ENCODE measurements at regions not wholly inside any gene's neighbourhood (a gene's known extent, or its start where the extent isn't known, plus 50 kb on each side); places are given as distances from the start of the nearest gene placed in this dataset.
"Not testable (repeated sequence)": the region's sequence is repeated elsewhere in the genome, so short reads cannot be mapped to it uniquely, and the experiment has no call there.

- H3K9ac ChIP-seq (ENCODE audit: low read depth, low read length) = no peak overlapping the region
These were observed 193.3 kb upstream of the KCND2 start for GRCh38 chr7:120079704-120080103.

GRCh38 chr7:120086468-120086867 lies 186.5 kb upstream of the KCND2 start:
- H3K9ac ChIP-seq (ENCODE audit: low read depth, low read length); H3K4me3 ChIP-seq (ENCODE audit: low read depth, low read length); H3K9me3 ChIP-seq (ENCODE audit: control insufficient read depth, insufficient read depth, low read length); H3K36me3 ChIP-seq (ENCODE audit: control insufficient read depth, insufficient read depth, low read length); H3K4me1 ChIP-seq (ENCODE audit: control insufficient read depth, insufficient read depth, low read length); H3K27me3 ChIP-seq (ENCODE audit: control insufficient read depth, insufficient read depth, low read length): not testable (repeated sequence)

More at GRCh38 chr7:120079704-120080103, 193.3 kb upstream of the KCND2 start:
- H3K9me3 ChIP-seq (ENCODE audit: control insufficient read depth, insufficient read depth, low read length) = no peaks in the 10 kb centered on the region
- no peaks in the 10 kb centered on the region for H3K27me3 ChIP-seq (ENCODE audit: control insufficient read depth, insufficient read depth, low read length)
- H3K4me3 ChIP-seq (ENCODE audit: low read depth, low read length) = no peak overlapping the region
- H3K4me1 ChIP-seq (ENCODE audit: control insufficient read depth, insufficient read depth, low read length) = no peaks in the 10 kb centered on the region
- no peaks in the 10 kb centered on the region for H3K36me3 ChIP-seq (ENCODE audit: control insufficient read depth, insufficient read depth, low read length)

- no peak overlapping the region for H3K9ac ChIP-seq (ENCODE audit: low read depth, low read length)
- no peaks in the 10 kb centered on the region for H3K27me3 ChIP-seq (ENCODE audit: control insufficient read depth, insufficient read depth, low read length)
- no peaks in the 10 kb centered on the region for H3K9me3 ChIP-seq (ENCODE audit: control insufficient read depth, insufficient read depth, low read length)
- no peaks in the 10 kb centered on the region for H3K4me1 ChIP-seq (ENCODE audit: control insufficient read depth, insufficient read depth, low read length)
- H3K4me3 ChIP-seq (ENCODE audit: low read depth, low read length) = no peak overlapping the region
- H3K36me3 ChIP-seq (ENCODE audit: control insufficient read depth, insufficient read depth, low read length) = no peaks in the 10 kb centered on the region
These were observed 183.0 kb upstream of the KCND2 start for GRCh38 chr7:120089968-120090367.

- Histone ChIP-seq H3K9ac (ENCODE audit: low read depth, low read length) (no peak overlapping the region), H3K9me3 (ENCODE audit: control insufficient read depth, insufficient read depth, low read length) (no peaks in the 10 kb centered on the region), H3K4me3 (ENCODE audit: low read depth, low read length) (no peak overlapping the region), H3K4me1 (ENCODE audit: control insufficient read depth, insufficient read depth, low read length) (no peaks in the 10 kb centered on the region), H3K27me3 (ENCODE audit: control insufficient read depth, insufficient read depth, low read length) (no peaks in the 10 kb centered on the region), H3K36me3 (ENCODE audit: control insufficient read depth, insufficient read depth, low read length) (no peaks in the 10 kb centered on the region)
These were observed 181.2 kb upstream of the KCND2 start for GRCh38 chr7:120091807-120092206.

GRCh38 chr7:120097020-120097419 lies 176.0 kb upstream of the KCND2 start:
- Histone ChIP-seq H3K4me3 (ENCODE audit: low read depth, low read length) (no peak overlapping the region), H3K27me3 (ENCODE audit: control insufficient read depth, insufficient read depth, low read length) (no peaks in the 10 kb centered on the region), H3K9ac (ENCODE audit: low read depth, low read length) (no peak overlapping the region), H3K4me1 (ENCODE audit: control insufficient read depth, insufficient read depth, low read length) (no peaks in the 10 kb centered on the region), H3K9me3 (ENCODE audit: control insufficient read depth, insufficient read depth, low read length) (no peaks in the 10 kb centered on the region), H3K36me3 (ENCODE audit: control insufficient read depth, insufficient read depth, low read length) (no peaks in the 10 kb centered on the region)

- Histone ChIP-seq H3K4me3 (ENCODE audit: low read depth, low read length) (no peak overlapping the region), H3K27me3 (ENCODE audit: control insufficient read depth, insufficient read depth, low read length) (no peaks in the 10 kb centered on the region), H3K4me1 (ENCODE audit: control insufficient read depth, insufficient read depth, low read length) (no peaks in the 10 kb centered on the region), H3K9ac (ENCODE audit: low read depth, low read length) (no peak overlapping the region), H3K9me3 (ENCODE audit: control insufficient read depth, insufficient read depth, low read length) (no peaks in the 10 kb centered on the region), H3K36me3 (ENCODE audit: control insufficient read depth, insufficient read depth, low read length) (no peaks in the 10 kb centered on the region)
These were observed 175.2 kb upstream of the KCND2 start for GRCh38 chr7:120097774-120098173.

GRCh38 chr7:120108376-120108775 lies 164.6 kb upstream of the KCND2 start:
- Histone ChIP-seq H3K9ac (ENCODE audit: low read depth, low read length) (no peak overlapping the region), H3K36me3 (ENCODE audit: control insufficient read depth, insufficient read depth, low read length) (no peaks in the 10 kb centered on the region), H3K4me3 (ENCODE audit: low read depth, low read length) (no peak overlapping the region), H3K4me1 (ENCODE audit: control insufficient read depth, insufficient read depth, low read length) (no peaks in the 10 kb centered on the region), H3K9me3 (ENCODE audit: control insufficient read depth, insufficient read depth, low read length) (peaks cover 3% of the 10 kb centered on the region), H3K27me3 (ENCODE audit: control insufficient read depth, insufficient read depth, low read length) (no peaks in the 10 kb centered on the region)

- Histone ChIP-seq H3K36me3 (ENCODE audit: control insufficient read depth, insufficient read depth, low read length) (no peaks in the 10 kb centered on the region), H3K27me3 (ENCODE audit: control insufficient read depth, insufficient read depth, low read length) (no peaks in the 10 kb centered on the region), H3K9ac (ENCODE audit: low read depth, low read length) (no peak overlapping the region)
These were observed 162.8 kb upstream of the KCND2 start for GRCh38 chr7:120110169-120110568.

GRCh38 chr7:120114626-120115025 lies 158.3 kb upstream of the KCND2 start:
- no peak overlapping the region for H3K9ac ChIP-seq (ENCODE audit: low read depth, low read length)
- no peaks in the 10 kb centered on the region for H3K4me1 ChIP-seq (ENCODE audit: control insufficient read depth, insufficient read depth, low read length)
- H3K36me3 ChIP-seq (ENCODE audit: control insufficient read depth, insufficient read depth, low read length) = no peaks in the 10 kb centered on the region
- H3K27me3 ChIP-seq (ENCODE audit: control insufficient read depth, insufficient read depth, low read length) = no peaks in the 10 kb centered on the region
- no peak overlapping the region for H3K4me3 ChIP-seq (ENCODE audit: low read depth, low read length)
- peaks cover 3% of the 10 kb centered on the region for H3K9me3 ChIP-seq (ENCODE audit: control insufficient read depth, insufficient read depth, low read length)

More at GRCh38 chr7:120110169-120110568, 162.8 kb upstream of the KCND2 start:
- Histone ChIP-seq H3K9me3 (ENCODE audit: control insufficient read depth, insufficient read depth, low read length) (peaks cover 3% of the 10 kb centered on the region), H3K4me3 (ENCODE audit: low read depth, low read length) (no peak overlapping the region), H3K4me1 (ENCODE audit: control insufficient read depth, insufficient read depth, low read length) (no peaks in the 10 kb centered on the region)

- no peak overlapping the region for H3K9ac ChIP-seq (ENCODE audit: low read depth, low read length)
- no peaks in the 10 kb centered on the region for H3K27me3 ChIP-seq (ENCODE audit: control insufficient read depth, insufficient read depth, low read length)
- no peak overlapping the region for H3K4me3 ChIP-seq (ENCODE audit: low read depth, low read length)
- H3K36me3 ChIP-seq (ENCODE audit: control insufficient read depth, insufficient read depth, low read length) = no peaks in the 10 kb centered on the region
- no peaks in the 10 kb centered on the region for H3K4me1 ChIP-seq (ENCODE audit: control insufficient read depth, insufficient read depth, low read length)
- no peaks in the 10 kb centered on the region for H3K9me3 ChIP-seq (ENCODE audit: control insufficient read depth, insufficient read depth, low read length)
These were observed 149.4 kb upstream of the KCND2 start for GRCh38 chr7:120123528-120123927.

GRCh38 chr7:120131096-120131839 lies 141.7 kb upstream of the KCND2 start:
- Histone ChIP-seq H3K4me1 (ENCODE audit: control insufficient read depth, insufficient read depth, low read length) (no peaks in the 10 kb centered on the region), H3K4me3 (ENCODE audit: low read depth, low read length) (no peak overlapping the region), H3K27me3 (ENCODE audit: control insufficient read depth, insufficient read depth, low read length) (no peaks in the 10 kb centered on the region), H3K36me3 (ENCODE audit: control insufficient read depth, insufficient read depth, low read length) (no peaks in the 10 kb centered on the region), H3K9me3 (ENCODE audit: control insufficient read depth, insufficient read depth, low read length) (no peaks in the 10 kb centered on the region), H3K9ac (ENCODE audit: low read depth, low read length) (no peak overlapping the region)

- Histone ChIP-seq H3K36me3 (ENCODE audit: control insufficient read depth, insufficient read depth, low read length) (no peaks in the 10 kb centered on the region), H3K27me3 (ENCODE audit: control insufficient read depth, insufficient read depth, low read length) (no peaks in the 10 kb centered on the region), H3K9ac (ENCODE audit: low read depth, low read length) (no peak overlapping the region), H3K4me1 (ENCODE audit: control insufficient read depth, insufficient read depth, low read length) (no peaks in the 10 kb centered on the region), H3K4me3 (ENCODE audit: low read depth, low read length) (no peak overlapping the region), H3K9me3 (ENCODE audit: control insufficient read depth, insufficient read depth, low read length) (no peaks in the 10 kb centered on the region)
These were observed 134.5 kb upstream of the KCND2 start for GRCh38 chr7:120138497-120138896.
